NAMALWA (cell line): ENCODE measurements at regions not wholly inside any gene's neighbourhood (a gene's known extent, or its start where the extent isn't known, plus 50 kb on each side); places are given as distances from the start of the nearest gene placed in this dataset.
"Not testable (repeated sequence)": the region's sequence is repeated elsewhere in the genome, so short reads cannot be mapped to it uniquely, and the experiment has no call there.

Source experiments
- DNase-seq: peaks from one replicate; pipeline ENCODE4 v3.0.0-alpha.2; 2015; ENCODE audit warnings: low spot score

- DNase-seq: no peak
These were observed 205.8 kb downstream of the NDUFA10 start for GRCh38 chr2:239819091-239819973.

- DNase-seq: no peak
These were observed 206.6 kb downstream of the NDUFA10 start for GRCh38 chr2:239818531-239819011.

GRCh38 chr2:239818086-239818485 lies 207.1 kb downstream of the NDUFA10 start:
- DNase-seq: no peak

GRCh38 chr2:239817468-239818031 lies 207.6 kb downstream of the NDUFA10 start:
- not testable (repeated sequence) for DNase-seq

GRCh38 chr2:239816576-239817467 lies 208.3 kb downstream of the NDUFA10 start:
- DNase-seq: peak; percentile 1

- no peak for DNase-seq
These were observed 209.5 kb downstream of the NDUFA10 start for GRCh38 chr2:239815671-239816070.

- no peak for DNase-seq
These were observed 210.1 kb downstream of the NDUFA10 start for GRCh38 chr2:239814861-239815601.

GRCh38 chr2:239814116-239814860 lies 210.9 kb downstream of the NDUFA10 start:
- no peak for DNase-seq

- no peak for DNase-seq
These were observed 211.7 kb downstream of the NDUFA10 start for GRCh38 chr2:239813261-239814115.

GRCh38 chr2:239811806-239812560 lies 213.2 kb downstream of the NDUFA10 start:
- DNase-seq: no peak

- DNase-seq: no peak
These were observed 213.9 kb downstream of the NDUFA10 start for GRCh38 chr2:239811111-239811781.

GRCh38 chr2:239809391-239809790 lies 215.8 kb downstream of the NDUFA10 start:
- DNase-seq: no peak

- no peak for DNase-seq
These were observed 217.6 kb downstream of the NDUFA10 start for GRCh38 chr2:239807568-239807967.

GRCh38 chr2:239806758-239807434 lies 218.2 kb downstream of the NDUFA10 start:
- DNase-seq: no peak

- no peak for DNase-seq
These were observed 218.9 kb downstream of the NDUFA10 start for GRCh38 chr2:239806276-239806675.

- DNase-seq: no peak
These were observed 219.7 kb downstream of the NDUFA10 start for GRCh38 chr2:239805414-239805813.

- DNase-seq: no peak
These were observed 220.2 kb downstream of the NDUFA10 start for GRCh38 chr2:239805043-239805329.
